HEK293 (cell line): ENCODE measurements at regions not wholly inside any gene's neighbourhood (a gene's known extent, or its start where the extent isn't known, plus 50 kb on each side); places are given as distances from the start of the nearest gene placed in this dataset.

Experiments used
- PRDM1 ChIP-seq: fragments of 450-650 bp; formaldehyde crosslinking; IDR thresholded peaks from 2 replicates; pipeline ENCODE4; 2016; ENCODE audit warnings: missing biosample characterization, missing genetic modification characterization
- ZBTB21 ChIP-seq: fragments of 450-650 bp; formaldehyde crosslinking; IDR thresholded peaks from 2 replicates; pipeline ENCODE4 v1.5.1; 2017; ENCODE audit warnings: missing biosample characterization, missing genetic modification characterization
- ZNF239 ChIP-seq: fragments of 450-650 bp; formaldehyde crosslinking; IDR thresholded peaks from 2 replicates; pipeline ENCODE4 v1.5.1; 2016; ENCODE audit warnings: missing biosample characterization, missing genetic modification characterization
- ZNF394 ChIP-seq: fragments of 450-650 bp; formaldehyde crosslinking; IDR thresholded peaks from 2 replicates; pipeline ENCODE4 v1.5.1; 2016; ENCODE audit warnings: missing biosample characterization, missing genetic modification characterization, mild to moderate bottlenecking, moderate library complexity, borderline replicate concordance
- ZNF416 ChIP-seq: fragments of 450-650 bp; formaldehyde crosslinking; IDR thresholded peaks from 2 replicates; pipeline ENCODE4 v1.5.1; 2016; ENCODE audit warnings: missing biosample characterization, missing genetic modification characterization
- ZNF426 ChIP-seq: fragments of 450-650 bp; formaldehyde crosslinking; IDR thresholded peaks from 2 replicates; pipeline ENCODE4 v1.5.1; 2017; ENCODE audit warnings: missing biosample characterization, missing genetic modification characterization, mild to moderate bottlenecking, inconsistent platforms, moderate library complexity
- TF ChIP-seq, protein P1 (sequence below): fragments of 450-650 bp; formaldehyde crosslinking; IDR thresholded peaks from 2 replicates; pipeline ENCODE4 v1.5.1; 2016; ENCODE audit warnings: missing biosample characterization, missing genetic modification characterization
- TF ChIP-seq, protein P2 (sequence below): fragments of 450-650 bp; IDR thresholded peaks from 2 replicates; pipeline ENCODE4 v1.5.1; 2018; ENCODE audit warnings: missing biosample characterization, missing genetic modification characterization

DNA sequence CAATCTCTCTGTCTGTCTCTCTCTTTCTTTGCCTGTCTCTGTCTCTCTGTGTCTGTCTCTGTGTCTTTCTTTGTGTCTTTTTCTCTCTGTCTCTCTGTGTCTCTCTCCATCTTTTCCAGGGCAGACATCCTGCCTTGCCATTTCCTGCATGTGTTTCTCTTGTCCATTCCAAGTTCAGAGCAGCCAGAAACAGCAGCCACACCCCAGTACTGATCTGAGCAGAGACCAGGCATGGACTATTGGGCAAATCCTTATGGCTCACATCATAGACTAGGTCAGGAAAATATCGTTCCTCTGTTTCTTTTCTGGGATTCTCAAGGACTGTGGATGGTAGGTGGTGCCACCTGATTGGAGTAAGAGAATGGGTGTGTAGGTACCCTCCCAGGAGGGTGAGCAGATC lies 95.8 kb downstream of the RAMP3 start:
- TF ChIP-seq, protein P1, sequence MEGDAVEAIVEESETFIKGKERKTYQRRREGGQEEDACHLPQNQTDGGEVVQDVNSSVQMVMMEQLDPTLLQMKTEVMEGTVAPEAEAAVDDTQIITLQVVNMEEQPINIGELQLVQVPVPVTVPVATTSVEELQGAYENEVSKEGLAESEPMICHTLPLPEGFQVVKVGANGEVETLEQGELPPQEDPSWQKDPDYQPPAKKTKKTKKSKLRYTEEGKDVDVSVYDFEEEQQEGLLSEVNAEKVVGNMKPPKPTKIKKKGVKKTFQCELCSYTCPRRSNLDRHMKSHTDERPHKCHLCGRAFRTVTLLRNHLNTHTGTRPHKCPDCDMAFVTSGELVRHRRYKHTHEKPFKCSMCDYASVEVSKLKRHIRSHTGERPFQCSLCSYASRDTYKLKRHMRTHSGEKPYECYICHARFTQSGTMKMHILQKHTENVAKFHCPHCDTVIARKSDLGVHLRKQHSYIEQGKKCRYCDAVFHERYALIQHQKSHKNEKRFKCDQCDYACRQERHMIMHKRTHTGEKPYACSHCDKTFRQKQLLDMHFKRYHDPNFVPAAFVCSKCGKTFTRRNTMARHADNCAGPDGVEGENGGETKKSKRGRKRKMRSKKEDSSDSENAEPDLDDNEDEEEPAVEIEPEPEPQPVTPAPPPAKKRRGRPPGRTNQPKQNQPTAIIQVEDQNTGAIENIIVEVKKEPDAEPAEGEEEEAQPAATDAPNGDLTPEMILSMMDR (tag by site-specific recombination), result no peak
- TF ChIP-seq ZNF394 (tag by site-specific recombination) (no peak), ZNF416 (no peak), ZNF426 (no peak), ZNF239 (tag by site-specific recombination) (no peak), ZBTB21 (tag by site-specific recombination) (no peak), PRDM1 (tag by site-specific recombination) (no peak)
- TF ChIP-seq, protein P2, sequence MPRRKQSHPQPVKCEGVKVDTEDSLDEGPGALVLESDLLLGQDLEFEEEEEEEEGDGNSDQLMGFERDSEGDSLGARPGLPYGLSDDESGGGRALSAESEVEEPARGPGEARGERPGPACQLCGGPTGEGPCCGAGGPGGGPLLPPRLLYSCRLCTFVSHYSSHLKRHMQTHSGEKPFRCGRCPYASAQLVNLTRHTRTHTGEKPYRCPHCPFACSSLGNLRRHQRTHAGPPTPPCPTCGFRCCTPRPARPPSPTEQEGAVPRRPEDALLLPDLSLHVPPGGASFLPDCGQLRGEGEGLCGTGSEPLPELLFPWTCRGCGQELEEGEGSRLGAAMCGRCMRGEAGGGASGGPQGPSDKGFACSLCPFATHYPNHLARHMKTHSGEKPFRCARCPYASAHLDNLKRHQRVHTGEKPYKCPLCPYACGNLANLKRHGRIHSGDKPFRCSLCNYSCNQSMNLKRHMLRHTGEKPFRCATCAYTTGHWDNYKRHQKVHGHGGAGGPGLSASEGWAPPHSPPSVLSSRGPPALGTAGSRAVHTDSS (tag by site-specific recombination), result no peak
